ENCODE measurements at regions not wholly inside any gene's neighbourhood (a gene's known extent, or its start where the extent isn't known, plus 50 kb on each side); places are given as distances from the start of the nearest gene placed in this dataset.
A peak's percentile ranks its signal among the peaks of the same experiment; 100 is the strongest.

DNA sequence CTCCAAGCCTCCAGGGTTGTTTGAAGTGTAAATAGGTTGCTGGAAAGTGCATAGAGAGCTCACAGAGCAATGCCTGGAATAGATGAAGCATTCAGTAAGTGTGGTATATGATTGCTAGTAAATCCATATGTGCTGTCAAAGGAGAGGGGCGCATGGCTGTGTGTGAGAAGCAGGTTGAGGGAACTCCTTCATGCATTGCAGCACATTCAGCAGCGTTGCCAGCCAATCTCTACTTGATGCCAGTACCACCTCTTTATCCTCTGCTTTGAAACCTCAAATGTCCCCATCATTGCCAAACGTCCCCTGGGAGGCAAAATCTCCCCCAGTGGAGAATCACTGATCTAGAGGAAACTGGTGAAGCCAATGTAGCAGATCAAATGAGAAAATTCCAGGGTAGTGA is 82.7 kb upstream of the RALGAPA2 start:
- in situ Hi-C loops (cut with MboI; ENCODE audit: low sequenced_read_pairs in 4 of 4) (no loop called here), intact Hi-C loops (cut with DNase I; ENCODE audit: low total_unique reads) (no loop called here)
- H3K27ac ChIP-seq = no peak overlapping the region
- no peak for DNase-seq
- no peaks in the 10 kb centered on the region for H3K36me3 ChIP-seq
- ATAC-seq = no peak
- H3K27me3 ChIP-seq = no peaks in the 10 kb centered on the region
- H3K9me3 ChIP-seq = no peaks in the 10 kb centered on the region
- H3K4me1 ChIP-seq = peaks cover 8 to 13% of the 10 kb centered on the region in 2 donors
- no peak for TF ChIP-seq POLR2A (IDR thresholded peaks at IDR 0.05)
- TF ChIP-seq, protein P1, sequence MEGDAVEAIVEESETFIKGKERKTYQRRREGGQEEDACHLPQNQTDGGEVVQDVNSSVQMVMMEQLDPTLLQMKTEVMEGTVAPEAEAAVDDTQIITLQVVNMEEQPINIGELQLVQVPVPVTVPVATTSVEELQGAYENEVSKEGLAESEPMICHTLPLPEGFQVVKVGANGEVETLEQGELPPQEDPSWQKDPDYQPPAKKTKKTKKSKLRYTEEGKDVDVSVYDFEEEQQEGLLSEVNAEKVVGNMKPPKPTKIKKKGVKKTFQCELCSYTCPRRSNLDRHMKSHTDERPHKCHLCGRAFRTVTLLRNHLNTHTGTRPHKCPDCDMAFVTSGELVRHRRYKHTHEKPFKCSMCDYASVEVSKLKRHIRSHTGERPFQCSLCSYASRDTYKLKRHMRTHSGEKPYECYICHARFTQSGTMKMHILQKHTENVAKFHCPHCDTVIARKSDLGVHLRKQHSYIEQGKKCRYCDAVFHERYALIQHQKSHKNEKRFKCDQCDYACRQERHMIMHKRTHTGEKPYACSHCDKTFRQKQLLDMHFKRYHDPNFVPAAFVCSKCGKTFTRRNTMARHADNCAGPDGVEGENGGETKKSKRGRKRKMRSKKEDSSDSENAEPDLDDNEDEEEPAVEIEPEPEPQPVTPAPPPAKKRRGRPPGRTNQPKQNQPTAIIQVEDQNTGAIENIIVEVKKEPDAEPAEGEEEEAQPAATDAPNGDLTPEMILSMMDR (IDR thresholded peaks at IDR 0.05 in 4 of 5, conservative IDR thresholded peaks at IDR 0.05 in 1 of 5) = no peak
- H3K4me3 ChIP-seq = no peak overlapping the region

DNA sequence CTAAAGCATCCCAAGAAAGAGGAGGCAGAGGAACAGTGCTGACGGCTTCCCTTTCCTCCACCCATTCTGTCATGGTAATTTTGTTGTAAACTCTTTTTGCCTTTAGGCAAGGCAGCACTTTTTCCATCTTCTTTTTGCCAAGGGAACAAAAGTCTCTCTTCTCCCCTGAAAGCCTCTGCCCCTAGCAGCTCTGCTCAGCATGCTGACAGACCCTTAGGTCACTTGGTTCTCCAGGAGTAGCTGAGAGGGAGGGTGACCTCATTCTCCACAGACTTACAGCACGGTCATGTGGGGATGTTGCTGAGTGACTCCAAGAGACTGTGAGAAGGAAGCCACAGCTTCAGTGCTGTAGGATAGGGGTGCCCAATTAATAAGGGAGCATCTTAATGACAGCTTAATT is 81.1 kb upstream of the RALGAPA2 start:
- no peak for DNase-seq
- H3K4me1 ChIP-seq = no peaks in the 10 kb centered on the region
- ATAC-seq = no peak
- H3K4me3 ChIP-seq = no peak overlapping the region
- in situ Hi-C loops (cut with MboI; ENCODE audit: low sequenced_read_pairs in 4 of 4) = no loop called here
- H3K36me3 ChIP-seq = no peaks in the 10 kb centered on the region
- TF ChIP-seq POLR2A (IDR thresholded peaks at IDR 0.05) = no peak
- TF ChIP-seq, protein P1 (IDR thresholded peaks at IDR 0.05 in 4 of 5, conservative IDR thresholded peaks at IDR 0.05 in 1 of 5) = no peak
- H3K27ac ChIP-seq = no peak overlapping the region
- H3K27me3 ChIP-seq = no peaks in the 10 kb centered on the region
- H3K9me3 ChIP-seq = no peaks in the 10 kb centered on the region
- intact Hi-C loops (cut with DNase I; ENCODE audit: low total_unique reads) = no loop called here

DNA sequence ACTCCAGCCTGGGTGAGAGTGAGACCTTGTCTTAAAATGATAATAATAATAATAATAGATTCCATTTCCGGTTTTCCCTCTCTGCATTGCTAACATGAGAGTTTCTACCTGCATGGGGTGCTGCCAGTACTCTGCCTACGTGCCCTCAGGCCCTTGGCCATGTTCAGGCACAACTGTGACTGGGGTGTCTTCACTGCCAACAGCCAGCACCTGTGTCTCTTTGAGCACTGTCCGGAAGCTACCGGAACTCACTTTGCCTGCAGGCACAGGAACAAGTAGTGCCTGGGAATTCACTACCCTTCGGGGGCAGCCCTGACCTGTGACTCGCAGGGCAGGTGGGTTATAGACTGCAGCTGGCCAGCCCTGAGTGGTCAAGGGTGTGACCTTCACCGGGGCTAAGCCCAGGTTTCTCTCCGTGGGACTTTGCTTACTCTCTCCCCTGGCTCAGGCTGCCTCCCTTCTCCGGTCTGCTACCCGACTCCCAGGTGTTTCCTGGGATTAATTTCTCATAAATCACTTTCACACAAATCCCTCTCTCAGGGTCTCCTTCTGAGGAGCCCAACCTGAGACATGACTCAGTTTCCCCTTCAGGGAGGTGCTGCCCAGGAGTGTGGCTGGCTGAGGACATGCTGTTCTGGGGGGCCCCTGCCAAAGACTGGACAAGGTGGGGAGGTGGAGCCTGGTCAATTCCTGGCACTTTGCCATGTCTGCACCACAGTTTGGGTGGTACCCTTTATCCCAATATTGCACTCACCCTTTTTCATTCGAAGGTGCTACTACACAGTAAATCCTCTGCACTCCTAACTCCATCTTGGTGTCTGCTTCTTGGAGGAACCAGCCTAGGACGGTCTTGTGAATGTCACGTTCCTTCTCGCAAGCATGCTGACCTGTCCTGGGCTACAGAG is 79.5 kb upstream of the RALGAPA2 start:
- peak overlapping the region in 1 of 4 donors; percentile 5 for H3K27ac ChIP-seq
- ATAC-seq = peak; percentile 64 to 73
- in situ Hi-C loops (cut with MboI; ENCODE audit: low sequenced_read_pairs in 4 of 4) = no loop called here

DNA sequence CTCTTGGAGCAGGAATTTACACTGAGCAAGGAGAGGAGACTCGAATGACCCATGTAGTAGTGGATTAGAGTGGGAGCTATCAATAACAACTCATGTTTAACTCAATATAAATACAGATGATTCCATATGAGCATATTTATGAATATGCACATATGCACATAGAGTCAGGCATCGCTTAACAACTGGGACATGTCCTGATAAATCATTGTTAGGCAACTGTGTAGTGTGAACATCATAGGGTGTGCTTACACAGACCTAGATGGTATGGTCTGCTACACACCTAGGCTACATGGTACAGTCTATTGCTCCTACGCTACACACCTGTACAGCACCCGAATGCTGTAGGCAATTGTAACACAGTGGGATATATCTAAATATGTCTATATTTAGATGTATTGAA is 75.9 kb upstream of the RALGAPA2 start:
- in situ Hi-C loops (cut with MboI; ENCODE audit: low sequenced_read_pairs in 4 of 4) = loop anchor here in 1 of 4 donors (10.0 kb wide), 1 partner anchor 94 kb away; no protein-coding TSS in a partner anchor
- ATAC-seq (no peak), DNase-seq (no peak)
- Histone ChIP-seq H3K36me3 (no peaks in the 10 kb centered on the region), H3K4me3 (no peak overlapping the region), H3K27ac (no peak overlapping the region), H3K9me3 (no peaks in the 10 kb centered on the region), H3K4me1 (peaks cover 3 to 6% of the 10 kb centered on the region in 2 donors), H3K27me3 (no peaks in the 10 kb centered on the region)
- TF ChIP-seq, protein P1 (IDR thresholded peaks at IDR 0.05 in 4 of 5, conservative IDR thresholded peaks at IDR 0.05 in 1 of 5) = no peak
- no peak for TF ChIP-seq POLR2A (IDR thresholded peaks at IDR 0.05)
- intact Hi-C loops (cut with DNase I; ENCODE audit: low total_unique reads) = no loop called here

More for the DNA sequence above, 79.5 kb upstream of the RALGAPA2 start:
- DNase-seq = peak; percentile 22 to 42
- H3K9me3 ChIP-seq = no peaks in the 10 kb centered on the region
- H3K4me1 ChIP-seq = no peaks in the 10 kb centered on the region
- peak overlapping the region in 1 of 4 donors; percentile 10 for H3K4me3 ChIP-seq
- H3K36me3 ChIP-seq = no peaks in the 10 kb centered on the region
- H3K27me3 ChIP-seq = no peaks in the 10 kb centered on the region
- intact Hi-C loops (cut with DNase I; ENCODE audit: low total_unique reads) = no loop called here
- TF ChIP-seq, protein P1 (IDR thresholded peaks at IDR 0.05 in 4 of 5, conservative IDR thresholded peaks at IDR 0.05 in 1 of 5) = no peak
- no peak for TF ChIP-seq POLR2A (IDR thresholded peaks at IDR 0.05)
